Activated CD4-positive, alpha-beta T cell treated with anti-CD3 and anti-CD28 coated beads, Interleukin-2, amount 50 U/mL, for 4 hours (primary cell): ENCODE measurements at regions not wholly inside any gene's neighbourhood (a gene's known extent, or its start where the extent isn't known, plus 50 kb on each side); places are given as distances from the start of the nearest gene placed in this dataset.
A peak's percentile ranks its signal among the peaks of the same experiment; 100 is the strongest.

Source experiments
- DNase-seq, 2 experiments: peaks; one replicate each; pipeline ENCODE4 v3.0.0-alpha.2; 2020

DNA sequence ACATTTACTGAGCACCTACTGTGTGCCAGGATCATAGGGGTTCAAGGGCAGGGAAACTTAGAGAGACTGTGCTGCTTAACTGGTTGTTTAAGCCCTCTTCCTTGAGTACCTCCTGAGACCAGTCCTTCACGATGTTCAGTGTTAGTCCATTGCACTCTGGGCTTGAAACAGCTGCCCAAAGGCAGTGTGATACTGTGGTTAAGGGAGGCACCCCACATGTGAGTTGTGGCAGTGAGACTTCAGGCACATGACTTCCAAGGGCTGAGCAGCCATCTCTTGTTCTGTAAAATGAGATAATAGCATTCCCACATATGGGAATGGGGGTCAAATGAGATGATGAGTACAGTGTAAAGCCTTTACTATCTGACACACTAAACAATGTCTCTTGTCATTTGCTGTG, 75.1 kb downstream of the LINGO1 start:
- DNase-seq, result no peak

DNA sequence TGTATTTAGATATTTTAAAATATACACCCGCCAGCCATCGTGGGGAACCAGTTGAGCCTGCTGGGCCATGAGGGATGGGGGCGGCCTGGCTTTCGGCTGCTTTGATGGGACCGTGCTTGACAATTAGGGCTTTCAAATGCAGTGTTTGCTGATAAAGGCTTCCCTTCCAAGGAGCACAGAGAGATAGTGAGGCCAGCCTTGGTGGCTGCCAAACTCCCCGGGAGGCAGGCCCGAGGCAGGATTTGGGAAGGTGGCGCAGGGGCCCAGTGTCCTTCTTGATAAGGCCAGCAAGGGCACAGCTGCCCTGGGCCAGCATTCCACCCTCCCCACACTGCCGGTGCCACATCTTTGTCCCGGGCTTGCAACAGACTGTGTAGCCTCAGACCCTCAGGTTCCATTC, 75.6 kb downstream of the LINGO1 start:
- DNase-seq, result no peak

DNA sequence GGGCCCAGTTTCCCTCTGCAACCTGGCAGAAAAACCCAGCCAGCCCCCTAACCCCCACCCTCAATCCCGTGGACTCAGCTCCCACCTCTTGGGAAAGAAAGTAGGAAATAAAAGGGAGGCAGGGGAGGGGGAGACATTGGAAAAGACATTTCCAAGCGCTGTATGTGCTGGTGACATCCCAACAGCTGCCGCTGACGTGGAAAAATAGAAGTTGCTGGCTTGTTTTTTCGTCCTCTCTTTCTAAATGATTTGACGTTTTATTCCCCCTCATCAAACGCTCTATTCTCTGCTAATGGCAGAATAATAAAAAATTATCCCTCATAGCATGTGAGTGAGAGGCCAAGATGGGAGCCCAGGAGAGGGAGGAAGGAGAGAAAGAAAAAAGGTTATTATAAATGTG, 76.1 kb downstream of the LINGO1 start:
- no peak for DNase-seq

DNA sequence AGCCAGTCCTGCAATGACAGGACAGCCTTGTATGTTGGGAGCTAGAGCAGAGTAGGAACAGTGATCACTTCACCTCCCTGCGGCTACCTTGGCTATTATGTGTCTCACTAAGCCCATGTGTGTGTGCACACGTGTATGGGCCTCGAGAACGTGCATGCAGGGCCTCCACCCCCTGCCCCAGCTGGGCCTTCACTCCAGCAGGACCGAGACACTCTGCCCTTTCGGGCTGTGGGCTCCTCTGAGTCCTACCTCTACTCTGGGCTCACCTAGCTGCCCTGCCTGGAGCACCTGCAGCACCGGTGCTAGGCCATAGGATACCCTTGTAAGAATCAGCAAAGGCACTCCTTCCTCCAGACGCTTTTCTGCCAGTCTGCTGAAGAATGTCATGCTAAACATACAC, 77.5 kb downstream of the LINGO1 start:
- no peak for DNase-seq

DNA sequence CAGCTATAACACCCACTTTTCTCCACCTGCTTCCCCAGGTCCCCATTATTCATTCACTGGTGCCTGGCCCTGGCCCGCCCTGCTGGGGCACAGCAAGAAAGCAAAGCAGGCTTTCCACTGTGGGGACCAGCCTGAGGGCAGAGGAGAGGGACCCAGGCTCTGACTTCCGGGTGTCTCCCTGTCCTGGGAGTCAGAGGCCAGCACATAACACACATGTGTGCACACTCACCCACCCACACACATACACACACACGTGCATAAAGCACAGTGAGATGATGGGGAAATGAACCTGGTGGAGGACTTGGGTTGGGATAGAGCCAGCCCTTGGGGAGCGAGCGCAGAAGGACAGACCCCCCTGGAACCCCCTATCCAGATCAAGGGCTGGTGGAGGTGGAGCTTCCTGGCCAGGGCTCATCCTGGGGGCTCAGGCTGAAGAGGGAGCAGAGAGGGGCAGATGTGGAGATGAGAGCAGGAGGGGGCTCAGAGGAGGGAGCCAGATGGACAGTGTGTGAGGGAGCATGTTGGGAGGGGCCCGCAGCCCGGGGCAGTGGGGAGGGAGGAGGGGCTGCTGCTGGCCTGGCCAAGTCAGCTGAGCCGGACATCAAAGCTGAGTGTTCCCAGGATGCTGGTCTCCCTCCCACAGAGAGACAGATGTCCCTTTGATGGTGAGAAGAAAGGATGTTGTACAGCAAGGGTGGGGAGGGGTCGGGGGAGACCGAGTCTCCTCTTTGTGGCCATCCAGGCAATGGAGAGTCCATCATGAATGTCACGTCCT, 78.2 kb downstream of the LINGO1 start:
- DNase-seq, result no peak

DNA sequence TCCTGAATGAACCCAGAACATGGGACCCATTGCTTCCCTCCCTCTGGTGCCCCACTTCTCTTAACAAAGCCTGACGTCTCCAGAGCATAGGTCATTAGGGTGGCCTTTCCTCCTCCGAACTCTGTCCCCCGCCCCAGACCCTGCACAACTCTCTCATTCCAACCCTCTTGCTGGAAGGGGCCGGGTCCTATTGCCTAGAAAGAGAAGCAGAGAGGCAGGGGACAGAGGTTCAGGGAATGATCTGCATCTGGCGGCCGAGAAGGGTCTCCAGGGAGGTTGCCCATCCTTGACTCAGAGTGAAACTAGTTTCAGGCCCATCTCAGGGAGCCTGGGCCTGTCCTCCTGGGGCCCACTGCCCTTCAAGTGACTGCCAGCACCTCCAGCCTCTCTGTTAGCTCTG, 79.0 kb downstream of the LINGO1 start:
- no peak for DNase-seq

DNA sequence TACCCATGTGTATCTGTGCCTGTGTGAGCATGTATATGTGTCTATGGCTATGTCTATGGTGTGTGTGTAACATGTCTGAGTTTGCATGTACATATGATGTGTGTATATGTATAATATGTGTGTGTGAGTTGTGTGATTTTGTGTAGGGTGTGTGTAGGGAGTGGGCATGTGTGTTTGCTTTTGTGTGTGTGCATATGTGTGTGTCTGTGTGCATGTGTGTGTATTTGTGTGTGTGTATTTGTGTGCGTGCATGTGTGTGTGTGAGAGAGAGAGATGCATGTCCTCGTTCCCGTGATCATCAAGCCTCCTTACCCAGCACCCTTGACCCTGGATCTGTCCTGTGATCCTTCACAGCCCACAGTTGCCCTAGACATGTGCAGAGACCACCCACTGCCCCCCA, 79.5 kb downstream of the LINGO1 start:
- no peak for DNase-seq

DNA sequence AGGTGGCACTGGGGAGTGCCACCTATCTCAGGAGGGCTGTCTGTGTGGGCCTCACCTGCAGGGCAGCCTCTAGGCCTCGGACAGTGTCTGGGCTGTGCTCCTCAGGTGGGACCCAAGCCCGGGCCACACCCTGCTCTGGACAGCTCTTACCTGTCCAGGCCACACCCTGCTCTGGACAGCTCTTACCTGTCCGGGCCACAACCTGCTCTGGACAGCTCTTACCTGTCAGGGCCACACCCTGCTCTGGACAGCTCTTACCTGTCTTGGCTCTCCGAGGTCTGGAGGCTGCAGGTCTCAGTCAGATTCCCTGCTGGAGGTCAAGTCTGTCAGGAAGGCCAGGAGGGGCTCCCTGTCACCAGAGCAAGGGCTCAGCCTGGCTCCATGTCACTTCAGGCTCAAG, 80.6 kb downstream of the LINGO1 start:
- no peak for DNase-seq

DNA sequence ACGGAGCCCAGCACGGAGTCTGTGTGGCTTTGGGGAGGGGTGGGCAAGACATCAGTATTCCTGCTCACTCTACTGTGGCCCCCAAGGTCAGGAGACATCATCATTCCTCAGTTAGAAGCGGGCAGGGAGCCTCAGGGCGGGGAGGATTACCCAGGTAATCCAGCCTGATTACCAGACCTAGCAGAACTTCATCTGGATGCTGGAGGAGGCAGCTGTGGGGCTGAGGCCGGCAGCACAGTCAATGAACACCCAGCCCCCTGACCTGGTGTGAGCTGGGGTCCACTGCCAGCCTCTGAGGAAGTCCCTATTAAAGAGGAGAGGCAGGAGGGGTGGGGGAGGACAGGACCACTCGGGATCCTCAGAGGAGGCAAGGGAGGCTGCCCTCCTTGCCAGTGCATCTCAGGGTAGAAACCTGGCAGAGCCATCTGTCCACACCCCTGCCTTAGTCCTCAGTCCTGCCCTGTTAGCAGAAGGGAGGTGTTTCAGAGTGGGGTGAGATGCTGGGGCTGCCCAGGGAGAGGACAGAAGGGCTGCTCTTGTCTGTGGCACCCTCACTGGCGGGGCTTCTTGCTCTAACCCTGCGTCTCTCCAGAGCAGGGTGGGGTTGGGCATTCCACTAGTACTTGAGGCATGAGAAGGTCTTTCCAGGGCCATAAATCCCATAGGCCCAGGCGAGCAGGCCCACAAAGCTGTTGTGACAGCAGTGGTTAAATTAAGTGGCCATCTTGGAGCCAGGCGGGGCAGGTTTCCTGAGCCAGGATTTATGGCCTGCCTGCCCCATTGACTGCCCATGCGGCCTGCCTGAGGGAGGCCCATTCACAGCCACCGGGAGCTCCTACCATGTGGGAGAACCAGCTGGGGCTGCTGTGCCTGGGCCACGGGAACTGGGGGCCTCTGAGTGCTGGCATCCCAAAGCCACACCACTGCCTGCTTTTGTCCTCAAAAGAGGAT, 82.1 kb downstream of the LINGO1 start:
- no peak for DNase-seq

DNA sequence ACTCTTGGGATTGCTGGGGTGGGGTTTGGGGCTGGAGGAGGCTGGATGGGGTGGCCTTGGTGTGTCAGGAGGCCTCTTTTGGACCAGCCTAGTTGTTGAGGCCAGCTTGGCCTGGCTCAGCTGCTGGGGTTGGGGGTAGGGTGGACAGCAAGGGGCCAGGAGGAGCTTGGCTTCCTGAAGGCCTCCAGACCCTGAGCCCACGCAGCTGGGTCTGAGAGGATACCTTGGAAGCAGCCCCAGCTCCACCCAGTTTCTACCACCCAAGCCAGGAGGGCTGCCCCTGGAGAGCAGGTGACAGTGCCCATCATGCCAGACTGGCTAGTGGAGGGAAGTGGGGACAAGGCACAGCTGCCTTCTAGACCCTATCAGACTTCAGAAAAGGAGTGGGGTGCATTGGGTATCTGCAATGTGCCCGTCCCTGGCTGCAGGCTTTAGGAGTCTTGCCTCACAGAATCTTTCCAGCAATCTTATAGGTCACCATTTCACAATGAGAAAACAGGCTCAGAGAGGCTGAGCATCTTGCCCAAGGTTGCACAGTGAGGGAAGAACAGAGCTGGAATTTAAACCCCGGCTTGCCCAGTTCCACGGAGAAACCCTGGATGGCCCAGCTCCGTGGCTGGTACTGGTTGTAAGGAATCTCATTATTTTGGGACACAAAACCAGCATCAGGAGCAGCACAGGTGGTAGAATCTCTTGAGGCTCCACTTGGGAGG, 83.0 kb downstream of the LINGO1 start:
- no peak for DNase-seq

DNA sequence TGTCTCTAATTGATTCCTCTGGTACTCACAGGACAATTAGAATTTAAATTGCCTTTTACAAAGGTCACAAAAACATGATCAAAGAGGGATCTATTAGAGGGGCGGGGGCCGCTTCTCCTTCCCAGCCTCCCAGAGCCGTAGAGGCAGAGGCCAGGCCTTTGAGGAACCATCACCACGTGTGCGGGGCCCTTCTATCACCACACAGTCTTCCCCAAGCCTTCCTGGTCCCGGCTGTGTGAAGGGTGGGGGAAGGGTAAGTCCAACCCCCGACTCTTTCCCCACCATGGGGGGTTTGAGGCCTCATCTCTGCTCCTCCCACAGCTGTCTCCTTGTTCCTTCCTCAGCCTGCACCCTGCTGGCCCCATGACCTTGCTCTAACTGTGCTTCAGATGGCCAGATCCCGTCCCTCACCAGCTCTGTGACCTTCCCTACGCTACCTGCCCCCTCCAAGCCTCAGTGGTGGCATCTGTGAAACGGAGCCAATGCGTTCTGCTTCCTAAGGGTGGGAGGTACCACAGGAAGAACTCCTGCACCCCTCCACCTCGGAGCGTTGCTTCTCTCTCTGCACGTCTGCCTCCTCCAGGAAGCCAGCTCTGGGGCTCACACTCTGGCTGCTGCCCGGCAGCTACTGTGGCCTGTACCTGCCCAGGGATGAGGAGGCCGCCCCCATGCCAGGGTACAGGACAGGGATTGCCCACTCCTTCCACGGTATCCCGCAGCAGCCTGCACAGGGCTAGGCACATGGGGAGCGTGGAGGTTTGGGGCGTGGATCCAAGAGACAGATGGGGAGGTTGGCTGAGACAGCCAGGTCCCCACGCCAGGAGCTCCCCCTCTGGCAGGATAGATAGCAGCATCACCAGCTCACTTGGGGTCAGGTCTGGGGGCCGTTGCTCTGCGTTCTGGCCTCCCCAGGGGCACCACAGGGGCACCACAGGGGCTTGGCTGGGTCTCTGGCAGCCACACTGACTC, 83.8 kb downstream of the LINGO1 start:
- no peak for DNase-seq

DNA sequence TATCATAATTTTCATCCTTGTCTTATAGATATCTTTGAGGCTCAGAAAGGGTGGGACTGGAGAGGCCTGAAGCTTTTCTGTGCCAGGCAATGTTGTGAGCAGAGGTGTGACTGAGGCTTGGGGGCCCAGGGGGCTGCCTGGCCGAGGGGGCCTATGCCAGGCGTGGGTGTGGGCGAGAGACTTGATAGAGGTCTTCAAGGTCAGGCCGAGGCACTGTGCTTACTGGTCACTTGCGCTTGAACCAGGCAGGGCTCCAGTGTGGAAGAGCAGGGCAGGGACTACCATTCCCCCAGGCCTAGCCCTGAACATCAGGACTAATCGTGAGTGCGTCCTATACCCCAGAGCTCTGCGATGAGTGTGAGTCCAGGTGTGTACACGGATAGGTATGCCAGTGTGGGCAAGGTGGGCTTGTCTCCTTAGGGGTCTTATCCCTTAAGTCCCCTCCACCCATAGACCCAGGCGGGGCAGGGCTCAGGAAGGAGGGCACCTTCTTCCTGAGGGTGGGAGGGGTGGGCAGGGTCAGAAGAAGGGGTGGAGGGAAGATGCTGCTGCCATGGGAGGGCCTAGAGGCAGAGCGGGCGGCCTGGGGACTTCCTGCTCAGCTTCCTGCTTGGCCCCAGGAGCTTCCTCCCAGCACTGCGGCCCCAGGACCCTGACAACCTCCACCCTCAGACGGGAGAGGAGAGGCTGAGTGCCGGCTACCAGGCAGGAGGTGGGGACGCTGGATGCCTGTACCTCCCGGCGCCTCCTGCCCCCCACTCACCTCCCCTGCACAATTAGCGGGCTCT, 84.7 kb downstream of the LINGO1 start:
- no peak for DNase-seq

DNA sequence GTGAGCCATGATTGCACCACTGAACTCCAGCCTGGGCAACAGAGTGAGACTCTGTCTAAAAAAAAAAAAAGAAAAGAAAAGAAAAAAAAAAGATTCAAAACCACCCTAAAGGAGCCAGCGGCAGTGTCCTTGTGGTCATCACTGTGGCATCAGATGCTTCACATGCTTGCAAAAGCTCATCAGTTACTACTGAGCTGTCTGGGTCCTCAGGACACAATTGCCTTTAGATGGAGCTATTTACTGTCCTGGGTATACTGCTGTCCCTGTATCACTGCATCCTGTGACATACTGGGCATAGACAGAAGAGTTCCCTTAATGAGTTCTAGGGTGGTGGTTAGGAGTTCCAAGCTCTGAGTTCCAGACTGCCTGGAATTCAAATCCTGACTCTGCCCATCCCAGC, 85.8 kb downstream of the LINGO1 start:
- no peak for DNase-seq

DNA sequence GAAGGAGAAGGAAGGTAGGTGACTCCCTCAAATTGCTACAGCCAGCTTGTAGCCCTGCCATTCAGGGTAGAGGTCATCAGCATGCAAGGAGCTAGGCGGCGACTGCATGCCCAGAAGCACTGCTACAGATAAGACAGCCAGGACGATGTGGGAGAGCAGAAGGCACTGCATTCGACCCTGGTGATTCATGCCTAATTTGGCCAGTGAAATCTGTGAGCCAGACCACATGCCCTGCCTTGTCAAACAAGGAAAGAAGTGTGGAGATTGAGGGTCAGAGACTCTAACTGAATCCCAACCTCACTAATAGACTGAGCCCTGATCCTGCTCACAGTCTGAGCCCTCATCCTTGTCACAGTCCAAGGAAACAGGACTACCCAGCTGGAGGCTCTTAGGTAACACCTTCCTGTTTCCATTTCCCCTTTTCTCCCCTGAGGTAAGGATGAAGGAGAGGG, 86.6 kb downstream of the LINGO1 start:
- DNase-seq, result no peak

DNA sequence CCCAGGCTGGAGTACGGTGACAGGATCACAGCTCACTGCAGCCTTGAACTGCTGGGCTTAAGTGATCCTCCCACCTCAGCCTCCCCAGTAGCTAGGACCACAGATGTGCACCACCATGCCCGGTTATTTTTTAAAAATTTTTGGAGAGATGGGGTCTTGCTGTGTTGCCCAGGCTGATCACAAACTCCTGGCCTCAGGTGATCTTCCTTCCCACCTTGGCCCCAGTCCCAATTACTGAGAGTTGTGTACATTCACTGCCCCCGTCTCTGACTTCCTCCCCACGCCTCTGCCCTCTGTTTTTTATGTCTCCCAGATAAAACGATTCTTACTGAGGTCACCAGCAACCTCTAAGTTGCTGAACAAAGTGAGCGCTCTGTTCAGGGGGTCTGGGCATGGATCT, 87.7 kb downstream of the LINGO1 start:
- no peak for DNase-seq

DNA sequence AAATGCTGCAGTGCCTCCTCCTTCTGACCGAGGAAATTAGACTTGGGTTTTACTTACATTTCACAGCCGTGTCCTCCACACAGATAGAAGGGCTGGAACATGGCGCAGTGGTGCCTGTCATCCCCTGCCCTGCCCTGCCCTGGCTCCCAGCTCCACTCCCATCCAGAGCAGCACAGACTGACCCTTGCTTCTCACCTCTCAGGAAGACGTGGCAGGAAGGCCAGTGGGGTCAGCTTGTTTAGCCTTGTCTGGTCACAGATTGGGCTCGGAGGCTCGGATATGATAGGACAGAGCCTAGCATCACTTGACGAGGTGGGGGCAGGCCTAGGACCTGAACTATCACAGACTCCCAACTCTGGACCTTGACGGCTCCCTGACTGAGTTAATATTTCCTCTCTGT, 88.5 kb downstream of the LINGO1 start:
- DNase-seq, result no peak

DNA sequence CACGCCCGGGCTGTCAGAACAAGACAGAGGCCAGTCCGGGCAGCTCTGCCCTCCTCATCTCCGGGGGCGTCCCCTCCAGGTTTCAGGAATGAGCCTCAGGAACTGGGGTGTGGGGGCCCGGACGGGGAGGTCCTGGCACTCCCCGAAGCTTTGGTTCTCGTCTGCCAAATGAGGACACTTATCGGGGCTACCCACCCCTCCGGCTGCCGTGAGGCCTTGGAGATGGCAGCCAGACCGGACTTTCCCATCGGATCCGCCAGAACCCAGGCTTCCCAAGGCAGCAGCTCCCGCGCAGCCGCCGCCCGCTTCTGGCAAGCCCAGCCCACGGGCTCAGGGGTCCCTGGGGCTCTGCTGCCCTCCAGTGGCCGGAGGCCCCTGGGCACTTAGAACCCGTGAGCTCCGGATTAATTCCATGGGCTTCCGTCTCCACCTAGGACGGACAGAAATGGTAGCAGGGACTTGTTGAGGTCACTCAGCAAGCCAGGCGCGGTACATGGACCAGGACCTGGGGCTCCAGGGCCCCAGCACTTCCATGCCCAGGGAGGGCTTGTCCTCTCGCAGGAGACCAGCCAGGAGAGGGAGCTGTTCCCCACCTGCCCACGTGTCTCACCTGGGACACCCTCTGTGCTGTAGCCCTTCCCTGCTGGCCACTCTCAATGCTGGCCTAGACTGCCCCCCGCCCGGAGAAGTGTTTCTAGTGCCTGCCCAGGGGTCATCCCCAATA, 89.4 kb downstream of the LINGO1 start:
- peak; percentile 64 to 66 for DNase-seq

DNA sequence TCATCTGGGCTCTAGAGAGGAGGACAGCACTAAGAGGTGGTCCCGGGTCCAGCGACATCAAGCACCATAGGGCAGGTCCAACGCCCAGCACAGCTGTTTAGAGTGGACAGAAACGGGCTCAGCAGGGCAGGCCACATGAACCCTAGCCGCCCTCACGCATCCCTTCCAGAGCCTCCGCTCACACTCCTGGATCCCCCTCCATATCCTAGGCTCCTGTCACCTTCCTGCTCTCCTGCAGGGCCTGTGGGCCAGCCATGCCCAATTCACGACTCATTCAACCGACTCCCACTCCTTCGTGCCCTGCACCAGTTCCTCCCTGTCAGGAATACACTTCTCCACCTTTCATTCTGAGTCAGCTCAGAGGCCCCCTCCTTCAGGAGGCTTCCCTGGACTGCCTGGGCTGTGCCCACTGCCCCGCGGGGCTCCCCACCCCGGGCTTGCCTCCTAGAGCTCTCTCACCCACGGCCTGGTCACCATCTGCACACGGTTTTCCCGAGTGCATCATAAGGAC, 90.2 kb downstream of the LINGO1 start:
- DNase-seq, result no peak

DNA sequence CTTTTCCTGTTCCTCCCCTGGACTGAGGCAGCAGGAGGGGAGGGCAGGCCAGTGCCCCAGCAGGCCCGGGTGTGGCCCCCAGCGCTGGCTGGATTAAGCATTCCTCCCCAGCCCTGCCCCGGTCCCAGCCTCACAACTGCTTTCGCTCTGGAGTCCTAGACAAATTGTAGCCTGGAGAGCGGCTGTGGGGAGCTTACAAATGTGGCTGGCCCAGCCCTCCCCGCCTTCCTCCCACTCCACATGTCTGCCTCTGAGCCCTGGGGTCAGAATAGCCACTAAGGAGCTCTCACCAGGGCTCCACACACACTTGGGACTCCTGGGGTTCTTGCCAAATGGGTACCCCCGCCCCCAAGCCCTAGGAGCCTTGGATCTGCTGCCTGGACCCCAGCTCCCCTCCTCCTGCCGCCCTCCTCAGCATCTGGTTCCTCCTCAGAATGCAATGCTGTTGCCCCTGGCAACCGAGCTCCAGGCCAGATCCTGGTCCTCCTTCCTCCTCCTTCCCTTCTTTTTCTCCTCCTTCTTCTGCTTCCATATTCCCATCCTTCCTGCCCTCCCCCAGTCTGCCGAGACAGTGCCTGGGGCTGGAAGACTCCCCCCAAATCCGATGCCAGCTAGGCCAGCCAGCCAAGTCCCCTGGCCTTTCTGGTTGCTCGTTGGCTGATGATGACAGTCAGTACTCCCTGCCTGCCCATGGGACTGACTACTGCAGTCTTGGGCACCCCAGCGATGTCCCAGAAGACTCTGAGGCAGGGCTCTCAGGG, 91.1 kb downstream of the LINGO1 start:
- no peak for DNase-seq
